ENCODE measurements at regions not wholly inside any gene's neighbourhood (a gene's known extent, or its start where the extent isn't known, plus 50 kb on each side); places are given as distances from the start of the nearest gene placed in this dataset.

DNA sequence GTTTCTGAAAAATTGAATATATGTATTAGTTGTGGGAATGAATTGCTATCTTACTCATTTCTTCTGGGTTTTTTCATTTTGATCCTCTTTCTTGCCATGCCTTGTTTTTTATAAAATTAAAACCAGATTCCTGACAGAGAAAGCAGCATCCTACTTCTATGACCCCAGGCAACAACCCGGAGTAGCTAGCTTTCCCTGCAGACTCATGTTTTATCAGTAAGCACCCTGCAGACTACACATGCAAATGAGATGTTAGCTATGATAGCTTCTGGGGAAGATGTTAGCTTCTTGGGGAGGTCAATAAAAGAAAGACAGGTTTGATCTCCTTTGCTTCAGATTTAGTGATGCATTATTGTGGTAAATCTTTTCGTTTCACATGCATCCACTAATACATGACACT is 1598.6 kb downstream of the SLITRK5 start (continued):
- no peak for TF ChIP-seq CBX3 (IDR thresholded peaks at IDR 0.05; ENCODE audit: low read depth)
- TF ChIP-seq, protein P1, sequence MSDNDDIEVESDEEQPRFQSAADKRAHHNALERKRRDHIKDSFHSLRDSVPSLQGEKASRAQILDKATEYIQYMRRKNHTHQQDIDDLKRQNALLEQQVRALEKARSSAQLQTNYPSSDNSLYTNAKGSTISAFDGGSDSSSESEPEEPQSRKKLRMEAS (IDR thresholded peaks at IDR 0.05): no peak
- no peak for TF ChIP-seq FOSL1 (IDR thresholded peaks at IDR 0.05; ENCODE audit: low read depth)

DNA sequence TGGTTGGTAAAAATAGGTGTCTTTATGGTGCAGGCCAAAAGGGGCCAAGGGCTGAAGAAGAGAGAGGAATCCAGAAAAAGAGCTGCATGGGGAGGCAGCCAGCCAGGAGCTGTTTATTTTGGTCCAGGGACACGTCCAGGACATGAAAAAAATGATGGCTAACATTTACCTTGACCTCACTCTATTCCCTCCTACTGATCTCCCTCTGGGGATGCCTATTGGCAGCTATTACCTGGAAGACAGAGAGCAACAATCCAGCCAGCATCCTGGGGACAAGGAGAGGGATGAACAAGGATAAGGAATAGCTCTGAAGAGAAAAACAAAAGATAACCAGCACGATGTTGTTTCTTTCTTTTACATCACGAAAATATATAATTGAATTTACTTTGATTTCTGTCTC is 1599.6 kb downstream of the SLITRK5 start:
- Histone ChIP-seq H3K79me2 (ENCODE audit: insufficient read depth, low read length) (no peaks in the 10 kb centered on the region), H3K9me3 (ENCODE audit: control insufficient read depth in 1 of 2, insufficient read depth in 1 of 2, low read depth in 1 of 2, low read length in 2 of 2) (no peaks in the 10 kb centered on the region), H3K27ac (ENCODE audit: low read depth, low read length) (no peak overlapping the region), H3K4me1 (ENCODE audit: control insufficient read depth in 1 of 2, insufficient read depth in 2 of 2, low read length in 2 of 2) (no peaks in the 10 kb centered on the region), H2AFZ (ENCODE audit: low read depth, low read length, poor library complexity, severe bottlenecking) (no peak overlapping the region), H3K4me2 (ENCODE audit: low read length) (no peak overlapping the region), H3K4me3 (replicated peaks in 1 of 2; ENCODE audit: low read depth in 1 of 2, low read length in 2 of 2) (no peak overlapping the region), H3K27me3 (ENCODE audit: insufficient read depth, low read length) (no peaks in the 10 kb centered on the region), H3K9me2 (ENCODE audit: insufficient read depth) (no peaks in the 10 kb centered on the region), H3K9ac (ENCODE audit: low read length) (no peak overlapping the region), H4K20me1 (ENCODE audit: insufficient read depth) (no peaks in the 10 kb centered on the region), H3K36me3 (ENCODE audit: control insufficient read depth in 1 of 2, insufficient read depth in 2 of 2, low read length in 2 of 2) (no peaks in the 10 kb centered on the region)
- intact Hi-C loops (cut with micrococcal nuclease): no loop called here
- BruUV-seq (replicated peaks): no TSS peak
- DNase-seq (ENCODE audit: low read depth, low spot score): no peak
- TF ChIP-seq ZFX (IDR thresholded peaks at IDR 0.05) (no peak), POLR2AphosphoS5 (IDR thresholded peaks at IDR 0.05; ENCODE audit: low read depth, low read length) (no peak), POLR2A (IDR thresholded peaks at IDR 0.05; ENCODE audit: borderline replicate concordance, extremely low read depth, insufficient read depth, insufficient read length) (no peak), JUND (IDR thresholded peaks at IDR 0.05) (no peak), EZH2phosphoT487 (IDR thresholded peaks at IDR 0.05; ENCODE audit: borderline replicate concordance) (no peak), EZH2 (IDR thresholded peaks at IDR 0.05) (no peak), CBX3 (IDR thresholded peaks at IDR 0.05; ENCODE audit: low read depth) (no peak), SRF (IDR thresholded peaks at IDR 0.05; ENCODE audit: low read depth) (no peak), EGR1 (IDR thresholded peaks at IDR 0.05; ENCODE audit: low read depth) (no peak), RAD21 (IDR thresholded peaks at IDR 0.05; ENCODE audit: low read depth) (no peak), ZNF274 (IDR thresholded peaks at IDR 0.05; ENCODE audit: low read depth, low read length) (no peak), SIN3A (IDR thresholded peaks at IDR 0.05; ENCODE audit: low read depth) (no peak), CEBPB (IDR thresholded peaks at IDR 0.05; ENCODE audit: low read depth) (no peak), YY1 (IDR thresholded peaks at IDR 0.05; ENCODE audit: extremely low read depth, insufficient replicate concordance, low read depth, low read length) (no peak)
- TF ChIP-seq, protein P1 (IDR thresholded peaks at IDR 0.05): no peak
- TF ChIP-seq, protein P2, sequence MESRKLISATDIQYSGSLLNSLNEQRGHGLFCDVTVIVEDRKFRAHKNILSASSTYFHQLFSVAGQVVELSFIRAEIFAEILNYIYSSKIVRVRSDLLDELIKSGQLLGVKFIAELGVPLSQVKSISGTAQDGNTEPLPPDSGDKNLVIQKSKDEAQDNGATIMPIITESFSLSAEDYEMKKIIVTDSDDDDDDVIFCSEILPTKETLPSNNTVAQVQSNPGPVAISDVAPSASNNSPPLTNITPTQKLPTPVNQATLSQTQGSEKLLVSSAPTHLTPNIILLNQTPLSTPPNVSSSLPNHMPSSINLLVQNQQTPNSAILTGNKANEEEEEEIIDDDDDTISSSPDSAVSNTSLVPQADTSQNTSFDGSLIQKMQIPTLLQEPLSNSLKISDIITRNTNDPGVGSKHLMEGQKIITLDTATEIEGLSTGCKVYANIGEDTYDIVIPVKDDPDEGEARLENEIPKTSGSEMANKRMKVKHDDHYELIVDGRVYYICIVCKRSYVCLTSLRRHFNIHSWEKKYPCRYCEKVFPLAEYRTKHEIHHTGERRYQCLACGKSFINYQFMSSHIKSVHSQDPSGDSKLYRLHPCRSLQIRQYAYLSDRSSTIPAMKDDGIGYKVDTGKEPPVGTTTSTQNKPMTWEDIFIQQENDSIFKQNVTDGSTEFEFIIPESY (IDR thresholded peaks at IDR 0.05; ENCODE audit: extremely low read depth, insufficient replicate concordance, low read length): no peak
- TF ChIP-seq, protein P3, sequence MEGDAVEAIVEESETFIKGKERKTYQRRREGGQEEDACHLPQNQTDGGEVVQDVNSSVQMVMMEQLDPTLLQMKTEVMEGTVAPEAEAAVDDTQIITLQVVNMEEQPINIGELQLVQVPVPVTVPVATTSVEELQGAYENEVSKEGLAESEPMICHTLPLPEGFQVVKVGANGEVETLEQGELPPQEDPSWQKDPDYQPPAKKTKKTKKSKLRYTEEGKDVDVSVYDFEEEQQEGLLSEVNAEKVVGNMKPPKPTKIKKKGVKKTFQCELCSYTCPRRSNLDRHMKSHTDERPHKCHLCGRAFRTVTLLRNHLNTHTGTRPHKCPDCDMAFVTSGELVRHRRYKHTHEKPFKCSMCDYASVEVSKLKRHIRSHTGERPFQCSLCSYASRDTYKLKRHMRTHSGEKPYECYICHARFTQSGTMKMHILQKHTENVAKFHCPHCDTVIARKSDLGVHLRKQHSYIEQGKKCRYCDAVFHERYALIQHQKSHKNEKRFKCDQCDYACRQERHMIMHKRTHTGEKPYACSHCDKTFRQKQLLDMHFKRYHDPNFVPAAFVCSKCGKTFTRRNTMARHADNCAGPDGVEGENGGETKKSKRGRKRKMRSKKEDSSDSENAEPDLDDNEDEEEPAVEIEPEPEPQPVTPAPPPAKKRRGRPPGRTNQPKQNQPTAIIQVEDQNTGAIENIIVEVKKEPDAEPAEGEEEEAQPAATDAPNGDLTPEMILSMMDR (IDR thresholded peaks at IDR 0.05 in 2 of 3, conservative IDR thresholded peaks at IDR 0.05 in 1 of 3; ENCODE audit: borderline replicate concordance in 1 of 3, insufficient read depth in 1 of 3, low read depth in 2 of 3, low read length in 2 of 3): no peak
- TF ChIP-seq, protein P4, sequence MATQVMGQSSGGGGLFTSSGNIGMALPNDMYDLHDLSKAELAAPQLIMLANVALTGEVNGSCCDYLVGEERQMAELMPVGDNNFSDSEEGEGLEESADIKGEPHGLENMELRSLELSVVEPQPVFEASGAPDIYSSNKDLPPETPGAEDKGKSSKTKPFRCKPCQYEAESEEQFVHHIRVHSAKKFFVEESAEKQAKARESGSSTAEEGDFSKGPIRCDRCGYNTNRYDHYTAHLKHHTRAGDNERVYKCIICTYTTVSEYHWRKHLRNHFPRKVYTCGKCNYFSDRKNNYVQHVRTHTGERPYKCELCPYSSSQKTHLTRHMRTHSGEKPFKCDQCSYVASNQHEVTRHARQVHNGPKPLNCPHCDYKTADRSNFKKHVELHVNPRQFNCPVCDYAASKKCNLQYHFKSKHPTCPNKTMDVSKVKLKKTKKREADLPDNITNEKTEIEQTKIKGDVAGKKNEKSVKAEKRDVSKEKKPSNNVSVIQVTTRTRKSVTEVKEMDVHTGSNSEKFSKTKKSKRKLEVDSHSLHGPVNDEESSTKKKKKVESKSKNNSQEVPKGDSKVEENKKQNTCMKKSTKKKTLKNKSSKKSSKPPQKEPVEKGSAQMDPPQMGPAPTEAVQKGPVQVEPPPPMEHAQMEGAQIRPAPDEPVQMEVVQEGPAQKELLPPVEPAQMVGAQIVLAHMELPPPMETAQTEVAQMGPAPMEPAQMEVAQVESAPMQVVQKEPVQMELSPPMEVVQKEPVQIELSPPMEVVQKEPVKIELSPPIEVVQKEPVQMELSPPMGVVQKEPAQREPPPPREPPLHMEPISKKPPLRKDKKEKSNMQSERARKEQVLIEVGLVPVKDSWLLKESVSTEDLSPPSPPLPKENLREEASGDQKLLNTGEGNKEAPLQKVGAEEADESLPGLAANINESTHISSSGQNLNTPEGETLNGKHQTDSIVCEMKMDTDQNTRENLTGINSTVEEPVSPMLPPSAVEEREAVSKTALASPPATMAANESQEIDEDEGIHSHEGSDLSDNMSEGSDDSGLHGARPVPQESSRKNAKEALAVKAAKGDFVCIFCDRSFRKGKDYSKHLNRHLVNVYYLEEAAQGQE (IDR thresholded peaks at IDR 0.05; ENCODE audit: low read depth): no peak
- ATAC-seq: no peak
- ChIA-PET POLR2A (no interaction called here), RAD21 (ENCODE audit: low non-redundant PET in 1 of 2, low total read pairs in 2 of 2, uncharacterized antibody in 2 of 2, unreplicated experiment in 2 of 2) (no interaction called here), CTCF (no interaction called here)

All from HCT116 (cell line).